Stimulated activated effector memory CD8-positive, alpha-beta T cell treated with anti-CD3 and anti-CD28 coated beads, Interleukin-12 subunit alpha, Interleukin-12 subunit beta, amount 100 ng/mL, for 72 hours (primary cell): ENCODE measurements at regions not wholly inside any gene's neighbourhood (a gene's known extent, or its start where the extent isn't known, plus 50 kb on each side); places are given as distances from the start of the nearest gene placed in this dataset.
"Not testable (repeated sequence)": the region's sequence is repeated elsewhere in the genome, so short reads cannot be mapped to it uniquely, and the experiment has no call there.

Experiments used
- ATAC-seq: fragments of 150-1000 bp; cut with Tn5 transposase; 2 replicates; pipeline ENCODE4 v1.10.0; 2021
- DNase-seq, 2 donors: peaks; one replicate each; pipeline ENCODE4 v3.0.0; 2021 to 2022; ENCODE audit warnings: low spot score in 2 of 2
- H3K27ac Mint-ChIP-seq: one replicate; pipeline ENCODE4 v1.8.0; 2022; ENCODE audit warnings: mild to moderate bottlenecking, mixed read lengths
- H3K36me3 Mint-ChIP-seq: one replicate; pipeline ENCODE4 v1.8.0; 2022; ENCODE audit warnings: mild to moderate bottlenecking, mixed read lengths
- H3K4me1 Mint-ChIP-seq: one replicate; pipeline ENCODE4 v1.8.0; 2022; ENCODE audit warnings: mixed read lengths
- H3K4me3 Mint-ChIP-seq: one replicate; pipeline ENCODE4 v1.8.0; 2022; ENCODE audit warnings: mild to moderate bottlenecking, mixed read lengths
- H3K9me3 Mint-ChIP-seq: one replicate; pipeline ENCODE4 v1.8.0; 2022; ENCODE audit warnings: mixed read lengths

DNA sequence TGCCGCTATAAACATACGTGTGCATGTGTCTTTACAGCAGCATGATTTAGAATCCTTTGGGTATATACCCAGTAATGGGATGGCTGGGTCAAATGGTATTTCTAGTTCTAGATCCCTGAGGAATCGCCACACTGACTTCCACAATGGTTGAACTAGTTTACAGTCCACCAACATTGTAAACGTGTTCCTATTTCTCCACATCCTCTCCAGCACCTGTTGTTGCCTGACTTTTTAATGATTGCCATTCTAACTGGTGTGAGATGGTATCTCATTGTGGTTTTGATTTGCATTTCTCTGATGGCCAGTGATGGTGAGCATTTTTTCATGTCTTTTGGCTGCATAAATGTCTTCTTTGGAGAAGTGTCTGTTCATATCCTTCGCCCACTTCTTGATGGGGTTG is 121.1 kb downstream of the CRYBB2 start:
- not testable (repeated sequence) for ATAC-seq, H3K4me1 Mint-ChIP-seq, DNase-seq, H3K36me3 Mint-ChIP-seq, H3K27ac Mint-ChIP-seq, H3K4me3 Mint-ChIP-seq
- H3K9me3 Mint-ChIP-seq: peaks cover 14% of the 10 kb centered on the region

DNA sequence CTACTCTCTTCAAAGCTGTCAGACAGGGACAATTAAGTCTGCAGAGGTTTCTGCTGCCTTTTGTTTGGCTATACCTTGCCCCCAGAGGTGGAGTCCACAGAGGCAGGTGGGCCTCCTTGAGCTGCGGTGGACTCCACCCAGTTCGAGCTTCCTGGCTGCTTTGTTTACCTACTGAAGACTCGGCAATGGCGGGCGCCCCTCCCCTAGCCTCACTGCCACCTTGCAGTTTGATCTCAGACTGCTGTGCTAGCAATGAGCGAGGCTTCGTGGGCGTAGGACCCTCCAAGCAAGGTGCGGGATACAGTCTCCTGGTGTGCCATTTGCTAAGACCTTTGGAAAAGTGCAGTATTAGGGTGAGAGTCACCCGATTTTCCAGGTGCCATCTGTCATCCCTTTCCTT is 124.9 kb downstream of the CRYBB2 start:
- H3K9me3 Mint-ChIP-seq, ATAC-seq, H3K27ac Mint-ChIP-seq, DNase-seq, H3K4me1 Mint-ChIP-seq, H3K36me3 Mint-ChIP-seq, H3K4me3 Mint-ChIP-seq: not testable (repeated sequence)

DNA sequence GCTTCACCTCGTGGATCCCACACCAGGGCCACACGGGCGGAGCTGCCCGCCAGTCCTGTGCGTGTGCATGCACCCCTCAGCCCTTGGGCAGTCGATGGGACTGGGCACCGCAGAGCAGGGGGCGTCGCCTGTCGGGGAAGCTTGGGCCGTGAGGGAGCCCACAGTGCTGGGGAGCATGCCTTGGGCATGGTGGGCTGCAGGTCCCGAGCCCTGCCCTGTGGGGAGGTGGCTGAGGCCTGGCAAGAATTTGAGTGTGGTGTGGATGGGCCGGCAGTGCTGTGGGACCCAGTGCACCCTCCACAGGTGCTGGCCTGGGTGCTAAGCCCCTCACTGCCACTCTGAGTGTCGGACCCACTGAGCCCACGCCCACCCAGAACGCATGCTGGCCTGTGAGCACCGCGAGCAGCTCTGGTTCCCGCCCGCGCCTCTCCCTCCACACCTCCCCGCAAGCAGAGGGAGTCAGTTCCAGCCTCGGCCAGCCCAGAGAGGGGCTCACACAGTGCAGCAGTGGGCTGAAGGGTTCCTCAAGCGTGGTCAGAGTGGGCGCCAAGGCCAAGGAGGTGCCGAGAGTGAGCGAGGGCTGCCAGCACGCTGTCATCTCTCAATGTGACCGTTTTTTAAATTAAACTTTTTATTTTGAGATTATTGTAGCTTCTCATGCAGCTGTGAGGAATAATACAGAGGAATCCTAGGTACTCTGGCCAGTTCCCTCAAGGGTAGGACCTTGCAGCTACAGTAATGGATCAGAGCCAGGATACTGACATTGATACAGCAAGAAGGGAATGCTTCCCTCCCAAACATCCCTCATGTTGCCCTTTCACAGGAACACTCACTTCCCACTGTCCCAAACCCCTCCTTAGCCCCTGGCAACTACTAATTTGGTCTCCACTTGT is 127.7 kb downstream of the CRYBB2 start:
- H3K36me3 Mint-ChIP-seq: peaks cover 23% of the 10 kb centered on the region
- H3K9me3 Mint-ChIP-seq: peaks cover 4% of the 10 kb centered on the region
- no peaks in the 10 kb centered on the region for H3K4me1 Mint-ChIP-seq
- DNase-seq (no peak), ATAC-seq (no peak)
- H3K27ac Mint-ChIP-seq: no peak overlapping the region
- no peak overlapping the region for H3K4me3 Mint-ChIP-seq

DNA sequence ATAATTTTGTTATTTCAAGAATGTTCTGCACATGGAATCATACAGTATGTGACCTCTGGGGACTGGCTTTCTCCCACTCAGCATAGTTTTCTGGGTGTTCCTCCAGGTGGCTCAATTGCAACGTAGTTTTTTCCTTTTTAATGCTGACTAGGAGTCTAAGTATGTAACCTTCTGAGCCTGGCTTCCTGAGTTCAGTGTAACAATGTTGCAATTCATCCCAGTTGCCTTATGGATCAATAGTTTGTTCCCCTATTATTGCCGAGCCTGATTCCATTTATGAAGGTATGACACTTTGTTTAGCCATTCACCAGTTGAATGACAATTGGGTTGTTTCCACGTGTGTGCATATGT is 128.3 kb downstream of the CRYBB2 start:
- ATAC-seq (no peak), DNase-seq (no peak)
- Mint-ChIP-seq H3K27ac (no peak overlapping the region), H3K36me3 (peaks cover 29% of the 10 kb centered on the region), H3K4me1 (no peaks in the 10 kb centered on the region), H3K4me3 (no peak overlapping the region), H3K9me3 (peaks cover 4% of the 10 kb centered on the region)

DNA sequence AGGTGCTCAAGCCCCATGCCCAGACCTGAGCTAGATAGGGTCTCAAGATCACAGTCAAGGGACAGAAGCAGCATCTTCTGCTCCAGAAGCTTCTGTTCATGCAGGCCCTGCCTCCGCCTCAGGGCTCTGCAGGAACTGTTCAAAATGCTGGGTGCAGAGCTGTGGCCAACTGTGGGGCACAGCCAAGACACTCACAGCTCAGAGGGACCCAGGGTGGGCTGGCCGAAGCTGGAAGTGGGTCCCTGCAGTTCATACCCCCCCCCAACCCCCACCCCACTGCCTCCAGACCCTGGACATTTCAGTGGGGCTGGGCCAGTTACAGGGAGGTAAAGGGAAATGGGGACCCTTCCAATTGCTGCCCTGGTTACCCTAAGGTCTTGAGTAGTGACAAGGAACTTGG is 129.0 kb downstream of the CRYBB2 start:
- ATAC-seq: no peak
- peaks cover 36% of the 10 kb centered on the region for H3K36me3 Mint-ChIP-seq
- no peak for DNase-seq
- H3K9me3 Mint-ChIP-seq: peaks cover 4% of the 10 kb centered on the region
- H3K27ac Mint-ChIP-seq: no peak overlapping the region
- no peak overlapping the region for H3K4me3 Mint-ChIP-seq
- H3K4me1 Mint-ChIP-seq: no peaks in the 10 kb centered on the region

DNA sequence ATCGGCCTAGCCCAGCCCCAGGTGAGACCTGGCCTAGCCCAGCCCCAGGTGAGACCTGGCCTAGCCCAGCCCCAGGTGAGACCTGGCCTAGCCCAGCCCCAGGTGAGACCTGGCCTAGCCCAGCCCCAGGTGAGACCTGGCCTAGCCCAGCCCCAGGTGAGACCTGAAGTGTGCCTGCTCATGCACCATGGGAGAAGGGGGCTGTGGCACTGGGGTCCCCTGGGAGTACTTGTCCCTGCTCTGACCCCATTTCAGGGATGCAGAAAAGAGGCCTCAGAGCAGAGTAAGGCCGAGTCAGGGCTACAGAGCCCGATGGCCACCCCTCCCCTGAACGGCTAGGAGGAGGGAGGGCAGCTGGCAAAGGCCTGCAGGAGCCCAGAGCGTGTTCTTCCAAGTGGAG is 129.6 kb downstream of the CRYBB2 start:
- peaks cover 42% of the 10 kb centered on the region for H3K36me3 Mint-ChIP-seq

DNA sequence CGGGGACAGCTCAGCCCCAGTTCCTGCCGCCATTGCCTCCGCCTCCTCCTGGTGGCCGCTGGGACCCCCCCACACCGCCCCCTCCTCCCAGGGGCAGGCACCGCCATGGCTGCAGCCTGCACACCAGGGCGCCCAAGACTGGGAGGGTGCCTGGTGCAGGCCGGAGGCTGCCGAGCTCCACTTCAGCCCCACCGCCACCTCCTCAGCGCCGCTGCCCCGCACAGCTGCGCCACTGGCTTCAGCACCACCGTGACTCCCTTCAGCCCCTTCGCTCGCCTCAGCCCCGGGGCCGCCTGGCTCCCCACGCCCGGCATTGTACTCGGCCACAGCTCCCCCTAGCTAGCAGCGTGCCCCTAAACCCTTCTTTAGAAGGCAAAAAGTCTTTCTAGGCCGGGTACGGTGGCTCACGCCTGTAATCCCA is 131.1 kb downstream of the CRYBB2 start:
- DNase-seq (no peak), ATAC-seq (no peak)
- no peak overlapping the region for H3K27ac Mint-ChIP-seq
- H3K9me3 Mint-ChIP-seq: no peaks in the 10 kb centered on the region
- H3K36me3 Mint-ChIP-seq: peaks cover 57% of the 10 kb centered on the region
- no peak overlapping the region for H3K4me3 Mint-ChIP-seq
- H3K4me1 Mint-ChIP-seq: no peaks in the 10 kb centered on the region

More for the DNA sequence above, 129.6 kb downstream of the CRYBB2 start:
- not testable (repeated sequence) for H3K4me1 Mint-ChIP-seq, ATAC-seq, H3K4me3 Mint-ChIP-seq, DNase-seq, H3K27ac Mint-ChIP-seq, H3K9me3 Mint-ChIP-seq

DNA sequence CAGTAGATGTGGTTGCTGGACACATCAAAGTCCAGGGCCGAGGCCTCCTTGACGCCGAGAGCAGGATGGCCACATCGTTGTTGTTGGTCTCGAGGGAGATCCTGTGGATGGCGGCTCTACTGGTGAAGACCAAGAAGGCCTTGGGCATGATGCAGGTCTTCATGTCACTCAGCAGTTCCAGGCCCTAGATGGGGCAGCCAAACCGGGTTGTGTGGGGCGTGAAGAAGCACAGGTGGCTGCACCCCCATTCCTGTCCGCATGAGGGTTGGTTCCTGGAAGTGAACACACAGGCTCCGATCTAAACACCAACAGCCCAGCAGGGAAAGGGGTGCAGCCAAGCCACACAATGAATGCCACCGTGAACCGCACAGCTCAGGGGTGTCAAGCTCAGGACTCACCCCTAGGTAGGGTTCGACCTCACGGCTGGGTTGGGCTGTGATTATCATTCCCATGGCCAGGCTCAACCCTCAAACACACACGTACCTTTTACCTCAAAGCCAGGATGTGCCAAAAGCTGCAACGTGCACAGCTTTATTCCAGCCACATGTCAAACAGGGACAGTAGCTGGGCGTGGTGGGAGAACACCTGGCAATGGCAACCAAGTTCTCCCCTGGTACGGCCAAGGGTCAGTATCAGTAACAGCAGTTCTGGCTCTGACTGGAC is 132.3 kb downstream of the CRYBB2 start:
- DNase-seq (no peak), ATAC-seq (no peak)
- Mint-ChIP-seq H3K36me3 (peaks cover 59% of the 10 kb centered on the region), H3K4me1 (no peaks in the 10 kb centered on the region), H3K4me3 (no peak overlapping the region), H3K9me3 (no peaks in the 10 kb centered on the region), H3K27ac (no peak overlapping the region)

DNA sequence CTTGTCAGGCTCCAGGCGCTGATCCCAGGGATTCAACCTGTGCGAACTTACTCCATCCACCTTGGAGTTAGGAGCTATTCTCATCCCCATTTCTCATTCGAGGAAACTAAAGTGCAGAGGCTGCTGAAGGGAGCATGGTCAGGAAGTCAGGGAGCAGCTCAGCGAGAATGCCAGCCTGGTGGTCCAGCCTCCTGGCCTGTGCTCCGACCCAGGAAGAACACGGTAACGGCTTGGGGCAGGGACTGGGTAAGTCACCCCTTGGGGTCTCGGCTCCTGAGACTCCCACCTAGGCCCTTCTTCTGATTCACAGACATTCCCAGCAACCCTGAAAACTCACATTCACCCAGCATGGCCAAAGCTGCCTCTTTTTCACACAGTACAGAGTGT is 132.8 kb downstream of the CRYBB2 start:
- H3K9me3 Mint-ChIP-seq: no peaks in the 10 kb centered on the region
- H3K36me3 Mint-ChIP-seq: peaks cover 61% of the 10 kb centered on the region
- no peak for ATAC-seq
- no peak overlapping the region for H3K27ac Mint-ChIP-seq
- H3K4me1 Mint-ChIP-seq: no peaks in the 10 kb centered on the region
- DNase-seq: no peak
- no peak overlapping the region for H3K4me3 Mint-ChIP-seq

DNA sequence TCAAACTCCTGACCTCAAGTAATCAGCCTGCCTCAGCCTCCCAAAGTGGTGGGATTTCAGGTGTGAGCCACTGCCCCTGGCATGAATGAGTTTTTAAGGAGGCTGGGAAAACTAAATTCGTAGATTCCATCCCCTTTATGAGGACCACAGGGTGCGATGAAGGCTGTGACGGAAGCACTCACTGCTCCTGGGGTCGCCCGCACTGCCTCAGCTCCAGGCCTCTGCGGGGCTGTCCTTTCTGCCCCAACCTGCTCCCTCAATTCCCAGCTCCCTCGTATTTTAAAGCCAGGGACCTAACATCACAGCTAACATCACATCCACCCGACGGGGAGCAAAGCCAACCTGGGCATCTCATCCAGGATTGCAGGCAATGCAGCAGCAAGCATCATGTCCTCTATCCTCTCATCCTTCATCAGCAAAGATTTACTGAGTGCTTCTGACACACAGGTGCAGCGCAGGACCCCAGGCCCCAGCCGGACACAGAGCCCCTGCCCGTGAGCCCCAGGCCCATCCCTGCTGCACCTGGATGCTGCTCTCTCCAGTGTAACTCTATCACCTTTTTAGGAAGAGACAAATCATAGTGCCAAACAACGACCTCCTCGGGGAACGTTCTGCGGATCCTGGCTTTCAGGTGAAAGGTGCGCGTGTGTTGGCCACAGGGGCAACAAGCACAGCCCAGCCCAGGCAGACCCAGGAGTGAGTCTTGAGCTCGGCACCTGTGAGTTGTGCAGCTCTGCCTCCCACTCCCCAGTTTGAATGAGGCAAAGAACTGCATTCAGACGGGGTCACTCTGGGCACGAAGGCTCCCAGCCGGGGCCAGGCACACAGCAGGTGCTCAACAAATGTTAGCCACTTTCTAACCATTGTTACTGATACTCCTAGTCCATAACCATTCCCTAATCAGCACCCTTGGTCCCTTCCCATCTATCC is 134.3 kb downstream of the CRYBB2 start:
- no peak overlapping the region for H3K4me3 Mint-ChIP-seq
- H3K27ac Mint-ChIP-seq: no peak overlapping the region
- ATAC-seq (no peak), DNase-seq (no peak)
- no peaks in the 10 kb centered on the region for H3K9me3 Mint-ChIP-seq
- H3K36me3 Mint-ChIP-seq: peaks cover 65% of the 10 kb centered on the region
- H3K4me1 Mint-ChIP-seq: no peaks in the 10 kb centered on the region

DNA sequence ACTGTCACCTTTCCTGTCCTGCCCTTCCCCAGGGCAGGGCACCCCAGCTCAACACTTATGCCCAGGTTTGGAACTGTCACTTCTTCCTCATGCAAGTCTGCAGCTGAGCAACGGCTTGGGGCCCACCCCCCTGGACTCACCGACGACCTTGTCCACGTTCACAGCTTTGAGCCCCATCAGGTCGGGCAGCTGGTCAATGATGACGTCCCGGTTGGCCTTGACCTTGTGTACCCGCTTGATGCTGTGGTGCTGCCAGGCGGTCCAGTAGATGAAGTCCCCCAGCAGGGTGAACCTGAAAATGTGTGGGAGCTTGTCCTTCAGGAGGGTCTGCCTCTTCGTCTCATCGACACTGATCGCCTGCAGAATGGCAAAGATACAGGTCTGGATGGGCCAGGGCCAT is 135.0 kb downstream of the CRYBB2 start:
- Mint-ChIP-seq H3K27ac (no peak overlapping the region), H3K9me3 (no peaks in the 10 kb centered on the region), H3K36me3 (peaks cover 64% of the 10 kb centered on the region), H3K4me3 (no peak overlapping the region), H3K4me1 (no peaks in the 10 kb centered on the region)
- DNase-seq (no peak), ATAC-seq (no peak)

DNA sequence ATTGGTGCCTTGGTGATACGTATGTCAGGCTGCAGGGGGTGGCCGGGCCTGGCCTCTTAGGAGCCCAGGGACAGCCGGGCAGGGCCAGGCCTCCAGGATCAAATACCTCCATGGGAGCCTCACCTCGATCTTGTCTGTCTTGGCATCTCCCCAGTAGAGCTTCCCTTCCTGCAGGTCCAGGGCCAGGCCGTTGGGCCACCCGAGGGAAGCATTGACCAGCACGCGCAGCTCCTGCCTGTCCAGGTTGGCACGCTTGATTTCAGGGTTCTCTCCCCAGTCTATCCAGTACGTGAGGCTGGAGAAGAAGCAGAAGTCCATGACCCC is 137.7 kb downstream of the CRYBB2 start:
- no peak for ATAC-seq
- no peak for DNase-seq
- Mint-ChIP-seq H3K27ac (no peak overlapping the region), H3K4me3 (no peak overlapping the region), H3K9me3 (no peaks in the 10 kb centered on the region), H3K4me1 (peaks cover 1% of the 10 kb centered on the region), H3K36me3 (peaks cover 43% of the 10 kb centered on the region)

DNA sequence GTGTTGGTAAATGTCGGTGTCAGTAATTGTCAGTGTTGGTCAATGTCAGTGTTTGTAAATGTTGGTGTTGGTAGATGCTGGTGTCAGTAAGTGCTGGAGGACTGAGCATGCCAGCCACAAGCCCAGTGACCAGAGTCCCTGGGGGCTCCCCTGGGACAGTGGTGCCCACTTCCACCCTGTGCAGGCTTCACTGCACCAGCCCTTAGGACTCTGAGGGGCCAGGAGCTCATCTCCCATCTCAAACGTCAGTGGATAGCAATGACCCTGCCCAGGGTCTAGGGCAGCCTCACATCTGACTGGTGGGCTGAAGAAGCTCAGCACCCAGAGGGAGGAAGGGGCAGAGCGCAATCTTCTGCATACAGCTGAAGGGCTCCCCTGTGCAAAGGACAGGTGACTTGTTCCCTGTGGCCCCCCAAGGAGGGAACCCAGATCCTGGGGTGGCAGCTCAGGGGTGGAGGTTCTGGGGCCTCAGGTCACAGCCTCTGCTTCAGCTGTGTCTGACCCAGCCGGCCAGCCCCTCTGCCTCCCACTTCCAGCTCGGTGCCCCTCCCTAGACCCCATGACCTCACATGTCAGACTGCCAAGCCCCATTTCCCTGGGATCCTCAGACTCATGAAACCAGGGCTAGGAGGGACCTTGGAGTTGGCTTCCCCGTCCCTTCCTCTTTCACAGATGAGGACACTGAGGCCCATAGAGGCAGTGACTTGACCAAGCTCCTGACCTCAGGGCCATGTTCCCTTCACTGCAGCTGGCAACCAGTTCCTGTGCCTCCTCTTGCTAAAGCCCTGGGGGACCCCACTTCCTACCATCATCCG is 138.4 kb downstream of the CRYBB2 start:
- ATAC-seq (no peak), DNase-seq (no peak)
- H3K4me3 Mint-ChIP-seq: no peak overlapping the region
- peaks cover 9% of the 10 kb centered on the region for H3K4me1 Mint-ChIP-seq
- no peaks in the 10 kb centered on the region for H3K9me3 Mint-ChIP-seq
- H3K27ac Mint-ChIP-seq: peak overlapping the region; percentile 48
- H3K36me3 Mint-ChIP-seq: peaks cover 36% of the 10 kb centered on the region

DNA sequence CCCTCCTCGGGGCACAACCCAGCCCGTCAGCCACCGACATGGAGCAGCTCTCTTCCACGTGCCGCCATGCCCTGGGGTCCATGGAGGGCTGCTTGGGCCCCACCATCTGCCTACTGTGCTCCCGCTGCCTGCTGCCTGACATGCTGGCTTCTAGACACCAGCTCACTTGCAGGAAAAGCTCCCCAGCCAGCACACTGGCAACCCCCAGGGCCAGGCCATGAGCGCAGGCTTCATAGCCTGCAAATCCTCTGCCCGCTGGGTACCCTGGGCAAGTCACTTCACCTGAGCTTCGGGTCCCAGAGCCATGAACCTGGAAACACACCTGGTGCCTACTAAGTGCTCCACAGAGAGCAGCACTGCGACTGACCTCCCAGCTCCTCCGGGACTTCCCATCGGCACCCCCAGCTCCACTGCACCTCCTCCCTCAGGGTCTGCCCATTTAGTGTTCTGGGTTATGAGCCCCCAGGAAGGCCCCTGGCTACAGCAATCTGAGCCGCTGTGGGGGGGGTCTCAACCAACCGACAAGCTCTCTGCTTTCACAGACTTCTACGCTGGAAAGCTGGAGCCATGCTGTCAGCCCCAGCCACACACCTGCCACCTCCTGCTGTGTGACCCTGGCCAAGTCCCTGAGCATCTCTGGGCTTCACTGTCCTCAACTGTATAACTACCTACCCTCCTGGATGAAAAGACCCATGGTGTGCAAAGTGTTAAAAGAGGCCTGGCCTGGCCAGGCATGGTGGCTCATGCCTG is 139.2 kb downstream of the CRYBB2 start:
- Mint-ChIP-seq H3K4me1 (peaks cover 10% of the 10 kb centered on the region), H3K4me3 (no peak overlapping the region), H3K36me3 (peaks cover 28% of the 10 kb centered on the region), H3K9me3 (no peaks in the 10 kb centered on the region), H3K27ac (peak overlapping the region; percentile 48)
- no peak for DNase-seq
- no peak for ATAC-seq
